Activated T-cell treated with anti-CD3 and anti-CD28 coated beads for 4 hours (primary cell): ENCODE measurements at regions not wholly inside any gene's neighbourhood (a gene's known extent, or its start where the extent isn't known, plus 50 kb on each side); places are given as distances from the start of the nearest gene placed in this dataset.

ENCODE experiments used
- DNase-seq: peaks from one replicate; pipeline ENCODE4 v3.0.0-alpha.2; 2020

DNA sequence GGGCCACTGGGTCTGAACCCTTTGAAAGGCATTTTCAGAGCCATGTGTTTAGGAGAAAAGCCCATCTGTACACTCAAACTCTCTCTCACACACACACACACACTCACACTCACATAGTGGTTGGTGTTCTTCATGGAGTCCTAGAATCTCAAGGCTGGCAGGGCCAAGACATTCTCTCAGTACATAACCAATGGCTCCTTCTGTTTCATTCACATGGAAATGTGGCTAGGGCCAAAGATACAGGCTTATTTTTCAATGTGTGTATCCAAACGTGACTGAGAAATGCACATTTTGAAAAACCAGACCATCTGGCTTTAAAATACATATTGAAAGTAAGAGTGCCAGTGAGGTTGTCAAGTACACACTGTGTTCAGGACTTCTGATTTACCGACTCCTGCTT, 59.0 kb upstream of the SALL1 start:
- no peak for DNase-seq

DNA sequence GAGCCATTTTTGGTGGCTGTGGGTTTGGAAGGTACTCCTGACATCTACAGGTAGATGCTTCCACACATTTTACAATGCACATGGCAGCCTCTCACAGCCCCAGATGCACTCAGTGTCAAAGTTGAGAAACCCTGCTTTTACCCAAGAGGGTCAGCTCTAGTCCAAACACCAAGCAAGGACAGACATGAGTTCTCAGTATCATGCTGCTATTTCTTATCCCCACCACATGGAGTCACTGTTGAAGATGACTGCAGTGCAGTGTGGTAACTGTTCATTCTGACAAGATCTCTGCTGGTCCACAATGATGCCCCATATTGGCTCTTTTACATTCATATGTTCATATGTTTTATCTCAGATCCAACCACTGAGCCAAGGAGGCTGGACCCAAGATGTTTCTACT, 50.5 kb upstream of the SALL1 start:
- no peak for DNase-seq
